GM23338 (cell line): ENCODE measurements at regions not wholly inside any gene's neighbourhood (a gene's known extent, or its start where the extent isn't known, plus 50 kb on each side); places are given as distances from the start of the nearest gene placed in this dataset.
A peak's percentile ranks its signal among the peaks of the same experiment; 100 is the strongest.

Experiments
- ATAC-seq: fragments of 200-7000 bp; cut with Tn5 transposase; 3 replicates; pipeline ENCODE4 v1.9.1; 2020
- DNase-seq: peaks from one replicate; pipeline ENCODE4 v3.0.0-alpha.2; 2015; ENCODE audit warnings: low spot score
- H2AFZ ChIP-seq: fragments of 200-600 bp; sonication (generic); 2 replicates; pipeline ENCODE4 v1.8.0; 2016; ENCODE audit warnings: antibody characterized with exemption, mild to moderate bottlenecking, moderate library complexity
- H3F3A ChIP-seq: fragments of 200-600 bp; sonication (generic); replicated peaks from 2 replicates; pipeline ENCODE4 v1.8.0; 2017; ENCODE audit warnings: antibody characterized with exemption, mixed run types, low read depth
- H3K27ac ChIP-seq: fragments of 200-600 bp; sonication (generic); 2 replicates; pipeline ENCODE4 v1.6.1; 2016; ENCODE audit warnings: low read depth
- H3K27me3 ChIP-seq: fragments of 200-600 bp; sonication (generic); 2 replicates; pipeline ENCODE4 v1.8.0; 2016; ENCODE audit warnings: mild to moderate bottlenecking, mixed run types, moderate library complexity; ENCODE audit not compliant: insufficient read depth
- H3K36me3 ChIP-seq: fragments of 200-600 bp; sonication (generic); 2 replicates; pipeline ENCODE4 v1.8.0; 2016; ENCODE audit warnings: mild to moderate bottlenecking; ENCODE audit not compliant: insufficient read depth
- H3K4me1 ChIP-seq: fragments of 200-600 bp; sonication (generic); 2 replicates; pipeline ENCODE4 v1.8.0; 2016; ENCODE audit warnings: mild to moderate bottlenecking, moderate library complexity; ENCODE audit not compliant: insufficient read depth
- H3K4me2 ChIP-seq: fragments of 200-600 bp; sonication (generic); 2 replicates; pipeline ENCODE4 v1.7.1; 2017; ENCODE audit warnings: mixed run types
- H3K4me3 ChIP-seq: fragments of 200-600 bp; sonication (generic); 2 replicates; pipeline ENCODE4 v1.6.1; 2016; ENCODE audit warnings: mixed run types
- H3K79me2 ChIP-seq: fragments of 200-600 bp; sonication (generic); replicated peaks from 2 replicates; pipeline ENCODE4 v1.8.0; 2017; ENCODE audit warnings: mild to moderate bottlenecking; ENCODE audit not compliant: insufficient read depth
- H3K9me2 ChIP-seq: fragments of 200-600 bp; sonication (generic); 2 replicates; pipeline ENCODE4 v1.8.0; 2017; ENCODE audit not compliant: insufficient read depth
- H4K20me1 ChIP-seq: fragments of 200-600 bp; sonication (generic); replicated peaks from 2 replicates; pipeline ENCODE4 v1.8.0; 2017; ENCODE audit warnings: mild to moderate bottlenecking; ENCODE audit not compliant: insufficient read depth
- H3K27ac Mint-ChIP-seq: 2 replicates; pipeline ENCODE4 v1.8.0; 2020; ENCODE audit warnings: inconsistent platforms, mild to moderate bottlenecking, moderate library complexity, mixed read lengths
- H3K27me3 Mint-ChIP-seq: 3 replicates; pipeline ENCODE4 v1.8.0; 2022; ENCODE audit warnings: low read depth, mild to moderate bottlenecking, moderate library complexity, mixed read lengths, inconsistent platforms; ENCODE audit not compliant: insufficient read depth, poor library complexity
- H3K36me3 Mint-ChIP-seq: 3 replicates; pipeline ENCODE4 v1.8.0; 2021; ENCODE audit warnings: low read depth, mild to moderate bottlenecking, inconsistent platforms, moderate library complexity, mixed read lengths
- H3K4me1 Mint-ChIP-seq: 3 replicates; pipeline ENCODE4 v1.8.0; 2020; ENCODE audit warnings: mild to moderate bottlenecking, inconsistent platforms, mixed read lengths
- H3K4me3 Mint-ChIP-seq: 3 replicates; pipeline ENCODE4 v1.8.0; 2021; ENCODE audit warnings: moderate library complexity, mild to moderate bottlenecking, inconsistent platforms, mixed read lengths
- H3K9me3 Mint-ChIP-seq: 3 replicates; pipeline ENCODE4 v1.8.0; 2020; ENCODE audit warnings: moderate library complexity, mild to moderate bottlenecking, inconsistent platforms, mixed read lengths
- CREB1 ChIP-seq: fragments of 250-450 bp; sonication (Bioruptor Pico); IDR thresholded peaks from 2 replicates; pipeline ENCODE4 v1.5.0; 2020; ENCODE audit warnings: low read depth, mild to moderate bottlenecking, moderate library complexity
- CTCF ChIP-seq, 2 experiments: fragments of 200-600 bp in 1 of 2; sonication (generic) in 1 of 2; conservative IDR thresholded peaks; 2 replicates each; pipeline versions ENCODE4 v1.5.1 to v1.6.1; 2016 to 2017; ENCODE audit warnings: antibody characterized with exemption in 2 of 2, low read depth in 2 of 2, mild to moderate bottlenecking in 2 of 2, moderate library complexity in 1 of 2
- ETS1 ChIP-seq: IDR thresholded peaks from 2 replicates; pipeline ENCODE4 v1.6.1; 2016; ENCODE audit warnings: antibody characterized with exemption
- EZH2 ChIP-seq: fragments of 200-600 bp; sonication (generic); IDR thresholded peaks from one replicate; pipeline ENCODE4 v1.8.0; 2017; ENCODE audit warnings: antibody characterized with exemption, mild to moderate bottlenecking, low read depth; ENCODE audit not compliant: unreplicated experiment
- EZH2phosphoT487 ChIP-seq: fragments of 200-600 bp; sonication (generic); IDR thresholded peaks from one replicate; pipeline ENCODE4 v1.8.1; 2018; ENCODE audit warnings: antibody characterized with exemption; ENCODE audit not compliant: unreplicated experiment
- JUNB ChIP-seq: IDR thresholded peaks from one replicate; pipeline ENCODE4 v1.6.1; 2016; ENCODE audit warnings: antibody characterized with exemption; ENCODE audit not compliant: unreplicated experiment
- NANOG ChIP-seq: IDR thresholded peaks from 2 replicates; pipeline ENCODE4 v1.6.1; 2016; ENCODE audit warnings: antibody characterized with exemption, borderline replicate concordance
- POLR2AphosphoS5 ChIP-seq: IDR thresholded peaks from 2 replicates; pipeline ENCODE4 v1.6.1; 2016; ENCODE audit warnings: antibody characterized with exemption, low read depth
- REST ChIP-seq: IDR thresholded peaks from one replicate; pipeline ENCODE4 v1.6.1; 2018; ENCODE audit warnings: antibody characterized with exemption; ENCODE audit not compliant: unreplicated experiment
- STAT1 ChIP-seq: IDR thresholded peaks from one replicate; pipeline ENCODE4 v1.6.1; 2016; ENCODE audit warnings: antibody characterized with exemption; ENCODE audit not compliant: unreplicated experiment
- ZNF114 ChIP-seq: fragments of 250-450 bp; sonication (Bioruptor Pico); IDR thresholded peaks from 2 replicates; pipeline ENCODE4 v1.5.0; 2020; ENCODE audit warnings: mild to moderate bottlenecking, moderate library complexity
- ZNF331 ChIP-seq: fragments of 250-450 bp; sonication (Bioruptor Pico); IDR thresholded peaks from 2 replicates; pipeline ENCODE4 v1.5.0; 2020; ENCODE audit warnings: low read depth, mild to moderate bottlenecking, moderate library complexity
- ZNF462 ChIP-seq: fragments of 250-450 bp; sonication (Bioruptor Pico); IDR thresholded peaks from 2 replicates; pipeline ENCODE4 v1.5.0; 2020; ENCODE audit warnings: mild to moderate bottlenecking, moderate library complexity

GRCh38 chr12:42683266-42683665, 93.7 kb upstream of the PRICKLE1 start:
- H3K4me1 ChIP-seq, result peaks cover 17% of the 10 kb centered on the region
- 0 out of 2 replicates have a peak, but pooled peaks cover 9% of the 10 kb centered on the region for H3K9me2 ChIP-seq
- TF ChIP-seq ZNF462 (CRISPR knock-in tag) (no peak), STAT1 (no peak), CTCF (conservative IDR thresholded peaks at IDR 0.05; ENCODE audit: low read depth in 2 of 2) (no peak), POLR2AphosphoS5 (no peak), NANOG (no peak), EZH2 (no peak), REST (no peak), ETS1 (no peak), CREB1 (no peak), ZNF114 (no peak), ZNF331 (CRISPR knock-in tag) (no peak), EZH2phosphoT487 (no peak), JUNB (no peak)
- Mint-ChIP-seq H3K4me1 (peaks cover 21% of the 10 kb centered on the region), H3K27me3 (peaks cover 2% of the 10 kb centered on the region), H3K27ac (no peak overlapping the region), H3K4me3 (no peak overlapping the region), H3K9me3 (no peaks in the 10 kb centered on the region; the same call in 2 of the 3 replicates), H3K36me3 (no peaks in the 10 kb centered on the region)
- no peaks in the 10 kb centered on the region for H3F3A ChIP-seq
- no peak overlapping the region for H3K27ac ChIP-seq
- H3K27me3 ChIP-seq, result no peaks in the 10 kb centered on the region
- no peaks in the 10 kb centered on the region for H4K20me1 ChIP-seq
- no peak for ATAC-seq
- H3K79me2 ChIP-seq, result no peaks in the 10 kb centered on the region
- no peaks in the 10 kb centered on the region for H3K36me3 ChIP-seq
- no peak for DNase-seq
- H2AFZ ChIP-seq, result peak overlapping the region; percentile 84; the same call in 1 of the 2 replicates
- no peak overlapping the region for H3K4me3 ChIP-seq
- H3K4me2 ChIP-seq, result no peak overlapping the region
